HepG2 (cell line): ENCODE measurements at regions not wholly inside any gene's neighbourhood (a gene's known extent, or its start where the extent isn't known, plus 50 kb on each side); places are given as distances from the start of the nearest gene placed in this dataset.

ENCODE experiments used
- ATAC-seq: fragments of 200-7000 bp; cut with Tn5 transposase; 3 replicates; pipeline ENCODE4 v1.9.1; 2020; ENCODE audit warnings: mild to moderate bottlenecking, moderate library complexity
- BruUV-seq: library from RNA; stranded (reverse); fragments of 400-500 nt; replicated peaks from 2 replicates; lab custom pipeline; 2021; lab: Mats Ljungman, UMichigan
- CTCF ChIA-PET: fragments of 300-600 bp; formaldehyde crosslinking; extraction: SDS; loops from one replicate; lab custom pipeline; 2021; ENCODE audit warnings: low total read pairs, inconsistent platforms, low intra/inter-chr PET ratio; lab: Yijun Ruan, JAX
- POLR2A ChIA-PET: fragments of 350-600 bp; sonication (Branson Sonifier 250); formaldehyde crosslinking; loops from one replicate; lab custom pipeline; 2020; ENCODE audit warnings: antibody characterized with exemption, inconsistent platforms; lab: Yijun Ruan, JAX
- DNase-seq: peaks from one replicate; pipeline ENCODE4 v3.0.0-alpha.2; 2015; ENCODE audit warnings: low spot score
- FAIRE-seq: peaks from 3 replicates; lab custom pipeline; 2011; peaks lifted over from hg19 to GRCh38; lab: Jason Lieb, UNC
- H2AFZ ChIP-seq: one replicate; pipeline ENCODE4 v1.6.1; 2011; ENCODE audit warnings: low read length, inconsistent platforms
- H3K27ac ChIP-seq: fragments of 300-600 bp; 3 replicates; pipeline ENCODE4 v1.8.0; 2011; ENCODE audit warnings: mixed run types, mild to moderate bottlenecking, mixed read lengths, low read length, inconsistent platforms; ENCODE audit not compliant: insufficient read depth; ENCODE audit errors: extremely low read length
- H3K27me3 ChIP-seq, 2 experiments: fragments of 200-600 bp in 1 of 2; 2 replicates in 1 of 2; 3 replicates in 1 of 2; pipeline versions ENCODE4 v1.6.0 to v1.8.0; 2011; ENCODE audit warnings: low read length in 2 of 2, mild to moderate bottlenecking in 2 of 2, moderate library complexity in 2 of 2, inconsistent platforms in 1 of 2; ENCODE audit not compliant: insufficient read depth in 2 of 2, control insufficient read depth in 1 of 2
- H3K36me3 ChIP-seq, 2 experiments: fragments of 200-600 bp in 1 of 2; replicated peaks in 1 of 2; 2 replicates in 1 of 2; 3 replicates in 1 of 2; pipeline versions ENCODE4 v1.5.1 to v1.8.0; 2011; ENCODE audit warnings: low read length in 2 of 2, inconsistent platforms in 1 of 2; ENCODE audit not compliant: insufficient read depth in 2 of 2, control insufficient read depth in 1 of 2
- H3K4me1 ChIP-seq: 2 replicates; pipeline ENCODE4 v1.5.1; 2012; ENCODE audit warnings: low read length, inconsistent platforms; ENCODE audit not compliant: insufficient read depth
- H3K4me2 ChIP-seq: 2 replicates; pipeline ENCODE4 v1.6.0; 2011; ENCODE audit warnings: low read depth, low read length, inconsistent platforms
- H3K4me3 ChIP-seq, 3 experiments: fragments of 200-600 bp in 1 of 3; sonication (generic), shearing (Covaris generic) in 1 of 3; replicated peaks in 1 of 3; 2 replicates each; pipeline ENCODE4 v1.5.1; 2011 to 2016; ENCODE audit warnings: low read length in 3 of 3, inconsistent platforms in 2 of 3, low read depth in 2 of 3, mild to moderate bottlenecking in 2 of 3, control low read depth in 1 of 3, mixed read lengths in 1 of 3; ENCODE audit not compliant: insufficient read depth in 1 of 3
- H3K79me2 ChIP-seq: one replicate; pipeline ENCODE4 v1.6.1; 2011; ENCODE audit warnings: low read length, inconsistent platforms; ENCODE audit not compliant: insufficient read depth
- H3K9ac ChIP-seq: 2 replicates; pipeline ENCODE4 v1.6.0; 2011; ENCODE audit warnings: mild to moderate bottlenecking, low read depth, low read length, inconsistent platforms; ENCODE audit not compliant: insufficient read depth
- H3K9me3 ChIP-seq: 2 replicates; pipeline ENCODE4 v1.5.1; 2012; ENCODE audit warnings: mild to moderate bottlenecking, low read length
- H4K20me1 ChIP-seq: 2 replicates; pipeline ENCODE4 v1.6.0; 2011; ENCODE audit warnings: inconsistent platforms, mild to moderate bottlenecking, low read length, moderate library complexity; ENCODE audit not compliant: insufficient read depth
- DBP ChIP-seq: sonication (generic); formaldehyde crosslinking; IDR thresholded peaks from 2 replicates; pipeline ENCODE4 v1.4.0; 2020; ENCODE audit warnings: missing genetic modification reagents; ENCODE audit errors: not compliant biosample characterization
- EED ChIP-seq: sonication (generic); formaldehyde crosslinking; IDR thresholded peaks from 2 replicates; pipeline ENCODE4 v1.5.0; 2020; ENCODE audit warnings: mild to moderate bottlenecking, missing genetic modification reagents
- HMGXB3 ChIP-seq: sonication (generic); formaldehyde crosslinking; IDR thresholded peaks from 2 replicates; pipeline ENCODE4 v1.4.0; 2020; ENCODE audit warnings: missing genetic modification reagents, borderline replicate concordance
- HOXD1 ChIP-seq: sonication (generic); formaldehyde crosslinking; IDR thresholded peaks from 2 replicates; pipeline ENCODE4 v1.5.0; 2020; ENCODE audit warnings: missing genetic modification reagents
- MTA3 ChIP-seq: sonication (generic); formaldehyde crosslinking; IDR thresholded peaks from 2 replicates; pipeline ENCODE4 v1.4.0; 2020; ENCODE audit warnings: missing genetic modification reagents
- MYNN ChIP-seq: sonication (generic); formaldehyde crosslinking; IDR thresholded peaks from 2 replicates; pipeline ENCODE4 v1.4.0; 2020; ENCODE audit warnings: mild to moderate bottlenecking, low read depth, missing genetic modification reagents
- NFATC3 ChIP-seq: sonication (generic); formaldehyde crosslinking; IDR thresholded peaks from 2 replicates; pipeline ENCODE4 v1.5.1; 2020; ENCODE audit warnings: mild to moderate bottlenecking, missing genetic modification reagents
- NFIB ChIP-seq: sonication (generic); formaldehyde crosslinking; IDR thresholded peaks from 2 replicates; pipeline ENCODE4 v1.9.0; 2021; ENCODE audit warnings: missing genetic modification reagents, mild to moderate bottlenecking, borderline replicate concordance
- PLRG1 ChIP-seq: fragments of 450-650 bp; conservative IDR thresholded peaks from 2 replicates; pipeline ENCODE4 v1.6.1; 2016
- SIN3A ChIP-seq: IDR thresholded peaks from 2 replicates; pipeline ENCODE4 v1.6.1; 2011; ENCODE audit warnings: low read depth, mild to moderate bottlenecking, control low read depth, low read length, borderline replicate concordance
- SMYD3 ChIP-seq: sonication (generic); formaldehyde crosslinking; IDR thresholded peaks from 2 replicates; pipeline ENCODE4 v1.8.1; 2023; ENCODE audit warnings: mild to moderate bottlenecking, missing genetic modification reagents
- SPEN ChIP-seq: sonication (generic); formaldehyde crosslinking; IDR thresholded peaks from 2 replicates; pipeline ENCODE4 v1.5.1; 2020; ENCODE audit warnings: low read depth, mild to moderate bottlenecking, missing genetic modification reagents
- ZNF367 ChIP-seq: sonication (generic); formaldehyde crosslinking; IDR thresholded peaks from 2 replicates; pipeline ENCODE4 v1.4.0; 2020; ENCODE audit warnings: missing genetic modification reagents, borderline replicate concordance
- ZNF496 ChIP-seq: sonication (generic); formaldehyde crosslinking; IDR thresholded peaks from 2 replicates; pipeline ENCODE4 v1.8.1; 2023; ENCODE audit warnings: mild to moderate bottlenecking, moderate library complexity, missing genetic modification reagents; ENCODE audit not compliant: insufficient replicate concordance
- ZNF513 ChIP-seq: sonication (generic); formaldehyde crosslinking; conservative IDR thresholded peaks from 2 replicates; pipeline ENCODE4 v1.5.0; 2020; ENCODE audit warnings: missing genetic modification reagents
- ZNF703 ChIP-seq: sonication (generic); formaldehyde crosslinking; IDR thresholded peaks from 2 replicates; pipeline ENCODE4 v1.5.1; 2020; ENCODE audit warnings: missing genetic modification reagents, mild to moderate bottlenecking, moderate library complexity, borderline replicate concordance
- ZSCAN12 ChIP-seq: sonication (generic); formaldehyde crosslinking; IDR thresholded peaks from 2 replicates; pipeline ENCODE4 v1.9.0; 2021; ENCODE audit warnings: mild to moderate bottlenecking, missing genetic modification reagents
- WGBS: methylation state at CpG from one replicate; pipeline ENCODE4 v1.1.6; 2017; ENCODE audit warnings: low lambda C conversion rate; 5-methylcytosine and 5-hydroxymethylcytosine counted together
- in situ Hi-C: cut with HindIII; loops from 2 replicates; pipeline ENCODE4 v1.10.0; 2017; ENCODE audit warnings: low pct_unique_long_range_greater_than_20kb; ENCODE audit not compliant: extremely low pct_ligation_motif_present
- intact Hi-C: fragments of 100-400 bp; cut with micrococcal nuclease; formaldehyde crosslinking; loops from one replicate; pipeline ENCODE4 v1.10.0; 2022; ENCODE audit not compliant: unreplicated experiment

- ATAC-seq (no peak), DNase-seq (no peak), FAIRE-seq (no peak)
- no TSS peak for BruUV-seq
- no peak for TF ChIP-seq PLRG1
- no peak for TF ChIP-seq ZNF367 (CRISPR knock-in tag)
- no peak for TF ChIP-seq ZNF496 (CRISPR knock-in tag)
- TF ChIP-seq MYNN (CRISPR knock-in tag) = no peak
- no peak for TF ChIP-seq SIN3A
- TF ChIP-seq NFATC3 = no peak
- TF ChIP-seq MTA3 = no peak
- no peak for TF ChIP-seq HOXD1 (CRISPR knock-in tag)
- no peak for TF ChIP-seq NFIB (CRISPR knock-in tag)
- TF ChIP-seq SMYD3 (CRISPR knock-in tag) = no peak
- no peak for TF ChIP-seq ZNF513
- TF ChIP-seq ZNF703 (CRISPR knock-in tag) = no peak
- no peak for TF ChIP-seq EED (CRISPR knock-in tag)
- no peak for TF ChIP-seq SPEN (CRISPR knock-in tag)
- TF ChIP-seq ZSCAN12 (CRISPR knock-in tag) = no peak
- TF ChIP-seq DBP (CRISPR knock-in tag) = no peak
- no peak for TF ChIP-seq HMGXB3 (CRISPR knock-in tag)
- no peaks in the 10 kb centered on the region for H3K36me3 ChIP-seq
- ChIA-PET CTCF (no interaction called here), POLR2A (no interaction called here)
- H3K27ac ChIP-seq = no peak overlapping the region
- H4K20me1 ChIP-seq = no peaks in the 10 kb centered on the region
- no peaks in the 10 kb centered on the region for H3K9me3 ChIP-seq
- WGBS = 34% methylated on average over 3 of the region's 3 CpGs
- in situ Hi-C loops (no loop called here), intact Hi-C loops (no loop called here)
- no peak overlapping the region for H2AFZ ChIP-seq
- no peak overlapping the region for H3K4me2 ChIP-seq
- H3K4me1 ChIP-seq = no peaks in the 10 kb centered on the region
- no peaks in the 10 kb centered on the region for H3K79me2 ChIP-seq
- no peaks in the 10 kb centered on the region; a peak in 1 of 5 replicates for H3K27me3 ChIP-seq
- no peak overlapping the region for H3K9ac ChIP-seq
- H3K4me3 ChIP-seq = no peak overlapping the region
Observed at GRCh38 chr1:219528633-219529032, 84.3 kb downstream of the ZC3H11B start.
